ENCODE measurements at regions not wholly inside any gene's neighbourhood (a gene's known extent, or its start where the extent isn't known, plus 50 kb on each side); places are given as distances from the start of the nearest gene placed in this dataset.

GRCh38 chr5:110329955-110330525 lies 396.4 kb downstream of the TMEM232 start:
- no peak for DNase-seq

DNA sequence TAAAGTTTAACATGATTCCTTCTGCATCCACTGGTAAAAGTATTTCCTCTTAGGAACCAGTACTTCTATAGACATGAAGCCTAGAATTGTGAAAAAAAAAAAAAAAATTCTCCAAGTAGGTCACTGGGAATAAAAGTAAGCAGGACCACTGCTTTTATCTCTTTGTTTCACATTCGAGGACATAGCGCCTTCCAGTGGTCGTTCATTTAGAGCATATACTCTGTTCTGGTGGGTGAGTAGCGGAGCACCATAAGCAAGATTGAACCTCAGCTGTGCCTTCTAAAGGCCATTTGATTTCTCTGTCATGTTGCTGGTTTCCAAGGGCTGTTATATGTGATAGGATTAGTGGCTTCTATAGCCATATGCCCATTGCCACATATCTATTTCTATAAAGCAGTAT lies 393.1 kb downstream of the TMEM232 start:
- no peak for DNase-seq

GRCh38 chr5:110335361-110336066 lies 391.0 kb downstream of the TMEM232 start:
- DNase-seq: no peak

- DNase-seq: no peak
These were observed 388.0 kb downstream of the TMEM232 start for GRCh38 chr5:110338341-110339083.

- no peak for DNase-seq
These were observed 387.1 kb downstream of the TMEM232 start for GRCh38 chr5:110339399-110339798.

- no peak for DNase-seq
These were observed 384.6 kb downstream of the TMEM232 start for GRCh38 chr5:110341836-110342235.

GRCh38 chr5:110342683-110343082 lies 383.8 kb downstream of the TMEM232 start:
- DNase-seq: no peak

GRCh38 chr5:110343616-110344015 lies 382.9 kb downstream of the TMEM232 start:
- DNase-seq: no peak

GRCh38 chr5:110345623-110346022 lies 380.8 kb downstream of the TMEM232 start:
- no peak for DNase-seq

DNA sequence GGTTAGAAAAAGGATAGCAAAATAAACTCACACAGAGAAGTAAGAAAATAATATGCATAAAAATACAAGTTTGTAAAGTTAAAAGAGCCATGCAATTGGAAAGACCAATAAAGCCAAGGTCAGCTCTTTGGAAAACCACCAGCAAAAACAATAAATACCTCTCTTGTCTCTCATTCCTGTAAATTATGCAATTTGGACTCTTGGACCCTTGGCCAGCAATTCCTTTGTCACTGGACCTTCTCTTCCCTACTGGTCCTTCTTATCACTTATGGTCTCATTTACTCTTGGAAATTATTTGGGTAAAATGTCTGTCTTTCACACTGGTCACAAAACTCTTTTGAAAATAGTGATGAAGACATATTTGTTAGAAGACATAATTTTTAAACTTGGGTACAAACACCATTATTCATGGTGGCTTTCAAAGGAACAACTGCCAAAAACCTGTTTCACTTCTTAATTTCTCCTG lies 379.5 kb downstream of the TMEM232 start:
- DNase-seq: no peak

GRCh38 chr5:110347781-110348180 lies 378.7 kb downstream of the TMEM232 start:
- DNase-seq: no peak

GRCh38 chr5:110351430-110351829 lies 375.0 kb downstream of the TMEM232 start:
- DNase-seq: no peak

GRCh38 chr5:110354311-110354710 lies 372.2 kb downstream of the TMEM232 start:
- DNase-seq: no peak

GRCh38 chr5:110354915-110355644 lies 371.4 kb downstream of the TMEM232 start:
- DNase-seq: no peak

DNA sequence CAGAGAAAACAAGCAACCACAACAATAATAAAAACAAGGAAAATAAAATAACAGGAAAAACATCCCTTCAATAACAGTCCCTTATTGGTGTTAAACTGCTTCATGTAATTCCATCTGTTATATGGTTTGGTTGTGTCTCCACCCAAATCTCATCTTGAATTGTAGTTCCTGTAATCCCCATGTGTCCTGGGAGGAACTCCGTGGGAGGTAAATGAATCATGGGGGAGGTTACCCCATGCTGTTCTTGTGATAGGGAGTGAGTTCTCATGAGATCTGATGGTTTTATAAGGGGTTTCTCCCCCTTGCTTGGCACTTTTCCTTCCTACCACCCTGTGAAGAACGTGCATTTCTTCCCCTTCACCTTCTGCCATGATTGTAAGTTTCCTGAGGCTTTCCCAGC lies 369.8 kb downstream of the TMEM232 start:
- DNase-seq: no peak

- DNase-seq: no peak
These were observed 367.2 kb downstream of the TMEM232 start for GRCh38 chr5:110359221-110359620.

DNA sequence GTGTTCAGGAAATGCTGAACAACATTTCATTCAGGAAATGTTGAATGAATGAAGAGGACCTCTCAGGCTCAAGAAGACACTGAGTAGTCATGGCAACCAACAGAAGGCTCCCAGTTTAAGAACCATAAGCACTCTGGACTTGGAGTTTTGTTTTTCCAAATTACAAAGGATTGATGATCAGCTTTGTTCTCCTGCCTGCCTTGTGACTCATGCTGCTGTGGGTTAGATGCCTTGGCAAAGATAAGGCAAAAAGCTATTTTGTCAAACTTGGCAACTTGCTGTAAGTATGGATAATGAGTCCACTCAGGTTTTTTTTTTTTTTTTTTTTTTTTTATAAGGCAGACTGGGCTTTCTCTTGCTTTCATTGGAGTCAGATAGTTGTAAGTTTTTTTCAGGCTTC lies 365.0 kb downstream of the TMEM232 start:
- no peak for DNase-seq

DNA sequence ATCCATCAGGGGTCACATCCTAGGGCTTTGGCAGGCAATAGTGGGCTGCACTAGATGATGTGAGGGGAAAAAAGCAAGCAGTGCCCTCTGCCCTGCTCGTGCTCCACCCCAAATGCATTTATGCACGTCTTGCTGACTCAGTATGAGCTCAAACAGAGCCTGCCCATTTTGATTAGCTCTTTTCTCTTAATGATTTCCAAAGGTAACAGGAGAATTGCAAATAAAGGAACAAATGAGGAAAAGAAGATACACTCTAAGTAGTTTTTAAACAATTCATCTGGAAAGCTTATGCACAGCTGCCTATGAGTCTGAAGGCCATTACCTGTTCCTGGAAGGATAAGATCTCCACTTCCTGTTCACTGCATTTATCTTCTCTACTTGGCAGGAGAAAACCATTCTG lies 364.2 kb downstream of the TMEM232 start:
- no peak for DNase-seq

DNA sequence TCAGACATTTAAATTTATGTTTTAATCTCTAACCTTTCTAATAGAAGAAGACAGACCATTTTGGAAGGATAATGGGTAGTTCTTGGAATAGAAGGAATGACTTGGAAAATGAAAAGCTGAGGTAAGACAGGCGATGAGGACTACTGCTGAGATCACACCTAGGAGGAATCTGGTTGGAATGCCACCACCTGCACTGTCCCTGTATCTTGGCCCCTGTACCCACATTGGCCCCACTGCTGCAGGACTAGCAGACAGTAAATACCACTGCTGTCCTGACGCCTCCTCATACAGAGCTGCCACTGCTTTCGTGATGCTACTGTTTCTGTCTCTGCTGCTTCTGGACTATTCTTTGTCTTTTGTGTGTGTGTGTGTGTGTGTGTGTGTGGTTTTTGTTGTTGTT lies 359.8 kb downstream of the TMEM232 start:
- no peak for DNase-seq

All from AML-193 (cell line).